H9 (cell line): ENCODE measurements at regions not wholly inside any gene's neighbourhood (a gene's known extent, or its start where the extent isn't known, plus 50 kb on each side); places are given as distances from the start of the nearest gene placed in this dataset.

ENCODE experiments used
- DNase-seq: peaks from one replicate; pipeline ENCODE4 v3.0.0-alpha.2; 2017
- H2AFZ ChIP-seq: one replicate; pipeline ENCODE4 v1.6.1; 2013; ENCODE audit warnings: mild to moderate bottlenecking, low read length, control low read depth, moderate library complexity
- H2AK5ac ChIP-seq: 2 replicates; pipeline ENCODE4 v1.6.1; 2013; ENCODE audit warnings: low read length, control low read depth, mixed read lengths; ENCODE audit not compliant: insufficient read length
- H2BK120ac ChIP-seq: one replicate; pipeline ENCODE4 v1.6.1; 2013; ENCODE audit warnings: low read depth, mild to moderate bottlenecking, low read length, control low read depth, inconsistent platforms; ENCODE audit not compliant: poor library complexity, severe bottlenecking
- H2BK12ac ChIP-seq: 2 replicates; pipeline ENCODE4 v1.6.1; 2013; ENCODE audit warnings: low read length, control low read depth, mixed read lengths, low read depth; ENCODE audit not compliant: insufficient read length
- H2BK15ac ChIP-seq: 2 replicates; pipeline ENCODE4 v1.6.1; 2013; ENCODE audit warnings: low read depth, low read length, control low read depth
- H2BK20ac ChIP-seq: one replicate; pipeline ENCODE4 v1.6.1; 2013; ENCODE audit warnings: low read depth, mild to moderate bottlenecking, low read length, control low read depth, inconsistent platforms; ENCODE audit not compliant: poor library complexity, severe bottlenecking
- H2BK5ac ChIP-seq: 2 replicates; pipeline ENCODE4 v1.6.1; 2013; ENCODE audit warnings: low read length, control low read depth, mixed read lengths; ENCODE audit not compliant: insufficient read length
- H3K14ac ChIP-seq: 2 replicates; pipeline ENCODE4 v1.6.1; 2013; ENCODE audit warnings: low read length, control low read depth; ENCODE audit not compliant: insufficient read depth
- H3K18ac ChIP-seq: 2 replicates; pipeline ENCODE4 v1.6.1; 2013; ENCODE audit warnings: low read depth, mild to moderate bottlenecking, mixed read lengths, low read length, control low read depth; ENCODE audit not compliant: insufficient read length
- H3K23ac ChIP-seq: 2 replicates; pipeline ENCODE4 v1.6.1; 2013; ENCODE audit warnings: low read length, control low read depth, mixed read lengths, low read depth; ENCODE audit not compliant: insufficient read length
- H3K23me2 ChIP-seq: 2 replicates; pipeline ENCODE4 v1.6.1; 2013; ENCODE audit warnings: low read depth, mild to moderate bottlenecking, mixed read lengths, low read length, control low read depth; ENCODE audit not compliant: insufficient read length, poor library complexity, severe bottlenecking
- H3K27ac ChIP-seq: 2 replicates; pipeline ENCODE4 v1.5.1; 2013; ENCODE audit warnings: low read length, control low read depth, mixed read lengths, low read depth; ENCODE audit not compliant: insufficient read length
- H3K27me3 ChIP-seq: 2 replicates; pipeline ENCODE4 v1.6.1; 2013; ENCODE audit warnings: low read length, control low read depth, inconsistent platforms; ENCODE audit not compliant: insufficient read depth
- H3K4ac ChIP-seq: 2 replicates; pipeline ENCODE4 v1.6.1; 2013; ENCODE audit warnings: low read depth, mild to moderate bottlenecking, control low read depth, inconsistent platforms, low read length, moderate library complexity
- H3K4me1 ChIP-seq: 2 replicates; pipeline ENCODE4 v1.6.1; 2013; ENCODE audit warnings: low read length, control low read depth, inconsistent platforms; ENCODE audit not compliant: insufficient read depth
- H3K4me2 ChIP-seq: 2 replicates; pipeline ENCODE4 v1.6.1; 2013; ENCODE audit warnings: low read length, control low read depth, mixed read lengths; ENCODE audit not compliant: insufficient read length, insufficient read depth
- H3K56ac ChIP-seq: 2 replicates; pipeline ENCODE4 v1.6.1; 2013; ENCODE audit warnings: low read depth, mild to moderate bottlenecking, mixed read lengths, low read length, control low read depth; ENCODE audit not compliant: insufficient read length
- H3K79me1 ChIP-seq: 2 replicates; pipeline ENCODE4 v1.6.1; 2013; ENCODE audit warnings: low read depth, mild to moderate bottlenecking, moderate library complexity, low read length, control low read depth, inconsistent platforms; ENCODE audit not compliant: insufficient read depth, poor library complexity, severe bottlenecking
- H3K79me2 ChIP-seq: 2 replicates; pipeline ENCODE4 v1.6.1; 2013; ENCODE audit warnings: low read length, control low read depth, inconsistent platforms; ENCODE audit not compliant: insufficient read depth
- H3K9ac ChIP-seq: 2 replicates; pipeline ENCODE4 v1.6.1; 2013; ENCODE audit warnings: low read length, control low read depth, mixed read lengths; ENCODE audit not compliant: insufficient read length; ENCODE audit errors: extremely low read depth
- H3K9me3 ChIP-seq: one replicate; pipeline ENCODE4 v1.6.1; 2013; ENCODE audit warnings: low read depth, low read length, inconsistent platforms; ENCODE audit not compliant: control insufficient read depth
- H3T11ph ChIP-seq: one replicate; pipeline ENCODE4 v1.6.1; 2013; ENCODE audit warnings: mild to moderate bottlenecking, low read length, control low read depth, inconsistent platforms
- H4K20me1 ChIP-seq: one replicate; pipeline ENCODE4 v1.6.1; 2013; ENCODE audit not compliant: control insufficient read depth, insufficient read length, insufficient read depth
- H4K5ac ChIP-seq: 2 replicates; pipeline ENCODE4 v1.6.1; 2013; ENCODE audit warnings: low read depth, mild to moderate bottlenecking, mixed read lengths, low read length, control low read depth; ENCODE audit not compliant: insufficient read length
- H4K8ac ChIP-seq: replicated peaks from 2 replicates; pipeline ENCODE4 v1.6.1; 2013; ENCODE audit warnings: low read length, control low read depth, mixed read lengths, low read depth; ENCODE audit not compliant: insufficient read length
- H4K91ac ChIP-seq: 2 replicates; pipeline ENCODE4 v1.6.1; 2013; ENCODE audit warnings: low read depth, mild to moderate bottlenecking, moderate library complexity, mixed read lengths, low read length, control low read depth; ENCODE audit not compliant: insufficient read length
- H3K27ac Mint-ChIP-seq, 3 experiments: 2 replicates in 2 of 3; 3 replicates in 1 of 3; pipeline ENCODE4 v1.8.0; 2020 to 2021; ENCODE audit warnings: mixed read lengths in 3 of 3, mild to moderate bottlenecking in 1 of 3, moderate library complexity in 1 of 3
- H3K27me3 Mint-ChIP-seq: 2 replicates; pipeline ENCODE4 v1.8.0; 2021; ENCODE audit warnings: low read depth, mild to moderate bottlenecking, moderate library complexity, mixed read lengths
- H3K36me3 Mint-ChIP-seq, 3 experiments: 2 replicates in 2 of 3; 3 replicates in 1 of 3; pipeline ENCODE4 v1.8.0; 2020 to 2021; ENCODE audit warnings: low read depth in 3 of 3, mixed read lengths in 3 of 3; ENCODE audit not compliant: insufficient read depth in 1 of 3
- H3K4me1 Mint-ChIP-seq, 2 experiments: 2 replicates each; pipeline ENCODE4 v1.8.0; 2020; ENCODE audit warnings: mixed read lengths in 2 of 2
- H3K4me3 Mint-ChIP-seq, 2 experiments: 2 replicates in 1 of 2; 3 replicates in 1 of 2; pipeline ENCODE4 v1.8.0; 2020 to 2021; ENCODE audit warnings: mild to moderate bottlenecking in 2 of 2, mixed read lengths in 2 of 2, moderate library complexity in 1 of 2
- H3K9me3 Mint-ChIP-seq, 2 experiments: 2 replicates in 1 of 2; 3 replicates in 1 of 2; pipeline ENCODE4 v1.8.0; 2020; ENCODE audit warnings: mild to moderate bottlenecking in 2 of 2, mixed read lengths in 2 of 2, moderate library complexity in 1 of 2
- CTCF ChIP-seq: fragments of 200-600 bp; sonication (generic); conservative IDR thresholded peaks from 3 replicates; pipeline ENCODE4 v1.8.0; 2021; ENCODE audit warnings: antibody characterized with exemption, mild to moderate bottlenecking
- WGBS: extraction: QIAGEN DNeasy Blood & Tissue Kit; methylation state at CpG from one replicate; pipeline ENCODE4 v1.1.7; 2013; ENCODE audit warnings: missing lambda C conversion rate, low lambda C conversion rate, mixed read lengths; ENCODE audit not compliant: insufficient read length; ENCODE audit errors: extremely low coverage; 5-methylcytosine and 5-hydroxymethylcytosine counted together

DNA sequence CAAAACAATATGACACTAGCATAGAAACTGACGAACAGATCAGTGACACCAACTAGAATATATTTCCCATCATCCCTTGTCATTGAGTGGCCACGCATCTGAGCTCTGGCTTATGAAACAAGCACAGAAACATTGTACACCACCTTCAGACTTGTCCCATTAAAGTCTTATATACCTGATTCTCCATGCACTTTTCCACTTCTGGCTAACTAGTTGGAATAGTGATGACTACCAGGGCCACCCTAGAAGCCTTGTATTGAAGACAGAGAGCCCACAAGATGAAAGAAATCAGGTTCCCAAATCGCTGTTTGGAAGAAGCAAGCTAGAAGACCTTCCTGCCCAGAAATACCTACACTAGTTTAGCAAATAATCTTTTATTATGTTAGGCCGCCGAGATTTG, 99.7 kb upstream of the PPM1H start:
- H3K9me3 Mint-ChIP-seq, result peaks cover 3 to 4% of the 10 kb centered on the region in 2 experiments; a peak in 2 of 5 replicates
- H3K79me2 ChIP-seq, result no peaks in the 10 kb centered on the region
- H3K27me3 Mint-ChIP-seq, result no peaks in the 10 kb centered on the region
- no peak overlapping the region for H2AK5ac ChIP-seq
- H3K36me3 Mint-ChIP-seq, result no peaks in the 10 kb centered on the region
- 0 out of 2 replicates have a peak, but pooled peaks cover 3% of the 10 kb centered on the region for H3K4me1 ChIP-seq
- H2BK120ac ChIP-seq, result no peak overlapping the region
- H3K23me2 ChIP-seq, result no peaks in the 10 kb centered on the region
- H2BK20ac ChIP-seq, result no peak overlapping the region
- no peak overlapping the region for H4K91ac ChIP-seq
- H3K18ac ChIP-seq, result no peak overlapping the region
- H3K4ac ChIP-seq, result no peak overlapping the region
- H3K14ac ChIP-seq, result no peak overlapping the region
- H3K4me3 Mint-ChIP-seq, result no peak overlapping the region
- no peak overlapping the region for H2BK5ac ChIP-seq
- no peaks in the 10 kb centered on the region for H3K79me1 ChIP-seq
- no peaks in the 10 kb centered on the region for H4K20me1 ChIP-seq
- no peak overlapping the region for H3K23ac ChIP-seq
- no peaks in the 10 kb centered on the region for H3K9me3 ChIP-seq
- H4K5ac ChIP-seq, result no peak overlapping the region
- DNase-seq, result no peak
- TF ChIP-seq CTCF, result no peak
- WGBS, result no CpG with 5 or more reads among the region's 5 CpGs
- H3K56ac ChIP-seq, result no peak overlapping the region
- no peak overlapping the region for H3K27ac Mint-ChIP-seq
- no peak overlapping the region for H2BK15ac ChIP-seq
- peaks cover 0 to 4% of the 10 kb centered on the region in 2 experiments; a peak in 3 of 4 replicates for H3K4me1 Mint-ChIP-seq
- no peak overlapping the region for H2AFZ ChIP-seq
- H3T11ph ChIP-seq, result no peak overlapping the region
- H4K8ac ChIP-seq, result no peak overlapping the region
- no peaks in the 10 kb centered on the region for H3K27me3 ChIP-seq
- no peak overlapping the region for H2BK12ac ChIP-seq
- H3K27ac ChIP-seq, result no peak overlapping the region
- no peak overlapping the region for H3K4me2 ChIP-seq
- H3K9ac ChIP-seq, result no peak overlapping the region
